DOHH2 (cell line): ENCODE measurements at regions not wholly inside any gene's neighbourhood (a gene's known extent, or its start where the extent isn't known, plus 50 kb on each side); places are given as distances from the start of the nearest gene placed in this dataset.

ENCODE experiments used
- H3F3A ChIP-seq: fragments of 200-600 bp; sonication (generic), shearing (Covaris generic); 2 replicates; pipeline ENCODE4 v1.6.0; 2016; ENCODE audit warnings: antibody characterized with exemption, mild to moderate bottlenecking; ENCODE audit not compliant: control insufficient read depth, insufficient read depth
- H3K27ac ChIP-seq: fragments of 200-600 bp; sonication (generic); 2 replicates; pipeline ENCODE4 v1.5.1; 2014; ENCODE audit warnings: low read depth, mild to moderate bottlenecking, low read length, moderate library complexity
- H3K27me3 ChIP-seq: fragments of 200-600 bp; sonication (generic); 2 replicates; pipeline ENCODE4 v1.6.1; 2014; ENCODE audit warnings: mild to moderate bottlenecking, low read length, mixed read lengths; ENCODE audit not compliant: control insufficient read depth
- H3K36me3 ChIP-seq: fragments of 200-600 bp; sonication (generic); 2 replicates; pipeline ENCODE4 v1.6.1; 2014; ENCODE audit warnings: mild to moderate bottlenecking, low read length, moderate library complexity, mixed read lengths; ENCODE audit not compliant: control insufficient read depth
- H3K4me1 ChIP-seq: fragments of 200-600 bp; sonication (generic); 2 replicates; pipeline ENCODE4 v1.6.1; 2014; ENCODE audit warnings: mild to moderate bottlenecking, low read length, mixed read lengths; ENCODE audit not compliant: control insufficient read depth
- H3K4me2 ChIP-seq: fragments of 200-600 bp; sonication (generic); 2 replicates; pipeline ENCODE4 v1.6.0; 2014; ENCODE audit warnings: mild to moderate bottlenecking, low read length, moderate library complexity
- H3K4me3 ChIP-seq: fragments of 200-600 bp; sonication (generic); 2 replicates; pipeline ENCODE4 v1.5.1; 2014; ENCODE audit warnings: mild to moderate bottlenecking, low read length, mixed read lengths
- H3K79me2 ChIP-seq: fragments of 200-600 bp; sonication (generic); 2 replicates; pipeline ENCODE4 v1.6.1; 2014; ENCODE audit warnings: mild to moderate bottlenecking, low read length, mixed read lengths; ENCODE audit not compliant: control insufficient read depth
- H3K9me2 ChIP-seq: fragments of 200-600 bp; sonication (generic); replicated peaks from 2 replicates; pipeline ENCODE4 v1.6.1; 2014; ENCODE audit warnings: mild to moderate bottlenecking, low read length, mixed read lengths; ENCODE audit not compliant: control insufficient read depth
- H3K9me3 ChIP-seq: fragments of 200-600 bp; sonication (generic); 2 replicates; pipeline ENCODE4 v1.6.1; 2014; ENCODE audit warnings: antibody characterized with exemption, low read length, mixed read lengths; ENCODE audit not compliant: control insufficient read depth, insufficient read depth
- H4K20me1 ChIP-seq: fragments of 200-600 bp; sonication (generic); 2 replicates; pipeline ENCODE4 v1.6.0; 2014; ENCODE audit warnings: low read depth, mild to moderate bottlenecking, antibody characterized with exemption, low read length, moderate library complexity; ENCODE audit not compliant: control insufficient read depth, insufficient read depth
- EZH2phosphoT487 ChIP-seq: fragments of 200-600 bp; sonication (generic); IDR thresholded peaks from 2 replicates; pipeline ENCODE4 v1.6.1; 2017; ENCODE audit warnings: borderline replicate concordance, mild to moderate bottlenecking, antibody characterized with exemption, low read length, moderate library complexity, mixed read lengths
- TF ChIP-seq, protein P1 (sequence below): fragments of 200-600 bp; sonication (generic); IDR thresholded peaks from one replicate; pipeline ENCODE4 v1.5.1; 2014; ENCODE audit warnings: antibody characterized with exemption, mild to moderate bottlenecking, low read depth, low read length; ENCODE audit not compliant: poor library complexity, severe bottlenecking

GRCh38 chr2:174022431-174022830, 57.3 kb upstream of the SP3 start:
- no peak overlapping the region for H3K27ac ChIP-seq
- no peaks in the 10 kb centered on the region for H3K9me2 ChIP-seq
- H3K9me3 ChIP-seq: no peaks in the 10 kb centered on the region
- H3K4me1 ChIP-seq: peaks cover 8% of the 10 kb centered on the region
- no peaks in the 10 kb centered on the region for H3K36me3 ChIP-seq
- no peaks in the 10 kb centered on the region for H4K20me1 ChIP-seq
- TF ChIP-seq, protein P1, sequence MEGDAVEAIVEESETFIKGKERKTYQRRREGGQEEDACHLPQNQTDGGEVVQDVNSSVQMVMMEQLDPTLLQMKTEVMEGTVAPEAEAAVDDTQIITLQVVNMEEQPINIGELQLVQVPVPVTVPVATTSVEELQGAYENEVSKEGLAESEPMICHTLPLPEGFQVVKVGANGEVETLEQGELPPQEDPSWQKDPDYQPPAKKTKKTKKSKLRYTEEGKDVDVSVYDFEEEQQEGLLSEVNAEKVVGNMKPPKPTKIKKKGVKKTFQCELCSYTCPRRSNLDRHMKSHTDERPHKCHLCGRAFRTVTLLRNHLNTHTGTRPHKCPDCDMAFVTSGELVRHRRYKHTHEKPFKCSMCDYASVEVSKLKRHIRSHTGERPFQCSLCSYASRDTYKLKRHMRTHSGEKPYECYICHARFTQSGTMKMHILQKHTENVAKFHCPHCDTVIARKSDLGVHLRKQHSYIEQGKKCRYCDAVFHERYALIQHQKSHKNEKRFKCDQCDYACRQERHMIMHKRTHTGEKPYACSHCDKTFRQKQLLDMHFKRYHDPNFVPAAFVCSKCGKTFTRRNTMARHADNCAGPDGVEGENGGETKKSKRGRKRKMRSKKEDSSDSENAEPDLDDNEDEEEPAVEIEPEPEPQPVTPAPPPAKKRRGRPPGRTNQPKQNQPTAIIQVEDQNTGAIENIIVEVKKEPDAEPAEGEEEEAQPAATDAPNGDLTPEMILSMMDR: no peak
- TF ChIP-seq EZH2phosphoT487: no peak
- H3K4me2 ChIP-seq: no peak overlapping the region
- no peak overlapping the region for H3K4me3 ChIP-seq
- no peaks in the 10 kb centered on the region for H3K79me2 ChIP-seq
- no peaks in the 10 kb centered on the region for H3K27me3 ChIP-seq
- H3F3A ChIP-seq: no peaks in the 10 kb centered on the region

- H3K4me3 ChIP-seq: no peak overlapping the region
- H3K27me3 ChIP-seq: no peaks in the 10 kb centered on the region
Measured at GRCh38 chr2:174020926-174021662, 55.9 kb upstream of the SP3 start.

GRCh38 chr2:174020026-174020425, 54.9 kb upstream of the SP3 start:
- Histone ChIP-seq H3K36me3 (no peaks in the 10 kb centered on the region), H3K9me2 (no peaks in the 10 kb centered on the region), H3K27ac (no peak overlapping the region), H3K79me2 (no peaks in the 10 kb centered on the region), H3K4me1 (peaks cover 8% of the 10 kb centered on the region), H3K9me3 (no peaks in the 10 kb centered on the region), H3K27me3 (no peaks in the 10 kb centered on the region), H3F3A (no peaks in the 10 kb centered on the region), H3K4me2 (no peak overlapping the region), H4K20me1 (no peaks in the 10 kb centered on the region), H3K4me3 (no peak overlapping the region)
- no peak for TF ChIP-seq EZH2phosphoT487
- TF ChIP-seq, protein P1: no peak

More at GRCh38 chr2:174020926-174021662, 55.9 kb upstream of the SP3 start:
- 0 out of 2 replicates have a peak overlapping the region, but pooled peaks have one; percentile 14 for H3K4me2 ChIP-seq
- H3K36me3 ChIP-seq: no peaks in the 10 kb centered on the region
- no peaks in the 10 kb centered on the region for H3K9me3 ChIP-seq
- no peaks in the 10 kb centered on the region for H3F3A ChIP-seq
- H3K4me1 ChIP-seq: peaks cover 8% of the 10 kb centered on the region
- TF ChIP-seq, protein P1: no peak
- no peak for TF ChIP-seq EZH2phosphoT487
- no peaks in the 10 kb centered on the region for H3K79me2 ChIP-seq
- H3K9me2 ChIP-seq: no peaks in the 10 kb centered on the region
- no peak overlapping the region for H3K27ac ChIP-seq
- H4K20me1 ChIP-seq: no peaks in the 10 kb centered on the region
